C4-2B (cell line): ENCODE measurements at regions not wholly inside any gene's neighbourhood (a gene's known extent, or its start where the extent isn't known, plus 50 kb on each side); places are given as distances from the start of the nearest gene placed in this dataset.

Experiments
- CTCF ChIP-seq: fragments of 450-650 bp; conservative IDR thresholded peaks from 2 replicates; pipeline ENCODE4 v1.5.1; 2017; ENCODE audit warnings: mild to moderate bottlenecking
- ZFX ChIP-seq: fragments of 450-650 bp; IDR thresholded peaks from 2 replicates; pipeline ENCODE4 v1.6.1; 2017

- TF ChIP-seq CTCF (no peak), ZFX (no peak)
Observed at GRCh38 chr18:78662879-78663278, 316.7 kb upstream of the SALL3 start.
